ENCODE measurements at regions not wholly inside any gene's neighbourhood (a gene's known extent, or its start where the extent isn't known, plus 50 kb on each side); places are given as distances from the start of the nearest gene placed in this dataset.

GRCh38 chr3:160065282-160065681 is 76.6 kb downstream of the IL12A start:
- ATAC-seq = no peak
- WGBS = 73% methylated on average over 4 of the region's 4 CpGs
- no peaks in the 10 kb centered on the region for H3K9me3 ChIP-seq (ENCODE audit: control insufficient read depth, low read length)
- no peaks in the 10 kb centered on the region for H3K27me3 ChIP-seq (ENCODE audit: control insufficient read depth, insufficient read depth)
- no peak overlapping the region for H3K4me3 ChIP-seq (ENCODE audit: low read length)
- intact Hi-C loops (cut with DNase I) = no loop called here
- no peaks in the 10 kb centered on the region for H3K4me1 ChIP-seq (ENCODE audit: control insufficient read depth, insufficient read depth, low read length)
- no peak overlapping the region for H3K27ac ChIP-seq (ENCODE audit: low read length)
- no peak for DNase-seq

GRCh38 chr3:160065786-160066185 is 77.2 kb downstream of the IL12A start:
- Histone ChIP-seq H3K27ac (ENCODE audit: low read length) (no peak overlapping the region), H3K27me3 (ENCODE audit: control insufficient read depth, insufficient read depth) (no peaks in the 10 kb centered on the region), H3K4me1 (ENCODE audit: control insufficient read depth, insufficient read depth, low read length) (no peaks in the 10 kb centered on the region), H3K4me3 (ENCODE audit: low read length) (no peak overlapping the region), H3K9me3 (ENCODE audit: control insufficient read depth, low read length) (no peaks in the 10 kb centered on the region)
- ATAC-seq = no peak
- 90% methylated on average over 3 of the region's 4 CpGs for WGBS
- intact Hi-C loops (cut with DNase I) = no loop called here
- DNase-seq = no peak

DNA sequence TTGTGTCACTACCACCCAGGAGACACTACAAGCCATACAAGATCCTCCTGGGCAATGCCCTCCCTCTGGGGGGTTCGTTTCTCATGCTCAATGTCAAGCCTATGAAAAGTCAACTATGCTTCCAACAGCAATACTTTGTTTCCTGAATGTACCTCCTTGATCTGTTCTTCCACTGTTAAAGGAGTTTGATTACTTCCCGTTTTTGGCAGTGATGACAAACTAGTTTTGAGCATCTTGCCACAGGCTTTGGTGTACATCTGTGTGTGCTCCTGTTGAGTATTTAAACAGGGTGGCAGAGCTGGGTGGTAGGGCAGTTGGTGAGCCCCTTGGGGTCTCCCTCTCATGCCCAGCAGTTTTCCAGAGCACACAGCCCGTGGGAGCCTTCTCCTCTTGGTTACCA is 81.4 kb downstream of the IL12A start:
- H3K27me3 ChIP-seq (ENCODE audit: control insufficient read depth, insufficient read depth) = no peaks in the 10 kb centered on the region
- no peak overlapping the region for H3K27ac ChIP-seq (ENCODE audit: low read length)
- ATAC-seq = no peak
- no peaks in the 10 kb centered on the region for H3K4me1 ChIP-seq (ENCODE audit: control insufficient read depth, insufficient read depth, low read length)
- WGBS = 48% methylated on average over 3 of the region's 3 CpGs
- H3K9me3 ChIP-seq (ENCODE audit: control insufficient read depth, low read length) = no peaks in the 10 kb centered on the region
- H3K4me3 ChIP-seq (ENCODE audit: low read length) = no peak overlapping the region
- no peak for DNase-seq
- intact Hi-C loops (cut with DNase I) = no loop called here

DNA sequence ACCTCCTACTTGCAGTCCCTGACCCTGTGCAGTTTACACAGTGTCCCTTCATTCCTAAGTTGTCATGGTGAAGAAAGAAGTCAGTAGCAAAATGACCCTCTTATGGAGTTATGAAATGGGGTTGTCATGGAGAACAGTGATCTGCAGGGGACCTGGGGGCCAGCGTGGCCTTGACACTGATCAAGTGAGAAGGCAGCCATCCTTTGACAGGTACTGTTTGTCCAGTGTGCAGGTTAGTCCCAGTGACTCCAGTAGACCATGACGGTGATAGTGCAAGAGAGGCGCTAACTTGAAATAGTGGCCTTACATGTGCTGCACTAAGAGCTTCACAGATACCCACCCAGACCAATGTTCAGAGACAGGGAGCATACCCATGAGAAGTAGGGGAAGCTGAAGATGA is 87.9 kb downstream of the IL12A start:
- Histone ChIP-seq H3K4me1 (ENCODE audit: control insufficient read depth, insufficient read depth, low read length) (no peaks in the 10 kb centered on the region), H3K4me3 (ENCODE audit: low read length) (no peak overlapping the region), H3K9me3 (ENCODE audit: control insufficient read depth, low read length) (no peaks in the 10 kb centered on the region), H3K27me3 (ENCODE audit: control insufficient read depth, insufficient read depth) (no peaks in the 10 kb centered on the region), H3K27ac (ENCODE audit: low read length) (no peak overlapping the region)
- 92% methylated on average over 3 of the region's 3 CpGs for WGBS
- DNase-seq (no peak), ATAC-seq (no peak)
- intact Hi-C loops (cut with DNase I) = no loop called here

DNA sequence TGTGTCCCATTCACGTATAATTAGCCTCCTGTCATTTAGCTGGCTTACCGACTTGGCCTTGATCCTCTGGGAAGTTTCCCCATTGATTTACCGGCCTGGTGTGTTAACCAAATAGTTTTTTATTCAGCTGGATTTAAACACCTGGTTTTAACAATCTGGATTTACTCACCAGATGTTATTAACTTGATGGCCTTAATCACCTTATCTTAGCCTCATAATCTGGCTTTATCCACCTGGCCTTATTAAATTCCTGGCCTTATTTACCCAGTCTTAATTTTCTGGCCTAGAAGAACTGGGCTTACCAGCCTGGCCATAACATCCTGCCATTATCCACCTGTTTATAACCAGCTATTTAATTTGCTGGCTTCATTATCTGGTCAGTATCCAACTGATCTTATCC is 89.9 kb downstream of the IL12A start:
- Histone ChIP-seq H3K4me1 (ENCODE audit: control insufficient read depth, insufficient read depth, low read length) (no peaks in the 10 kb centered on the region), H3K9me3 (ENCODE audit: control insufficient read depth, low read length) (no peaks in the 10 kb centered on the region), H3K27me3 (ENCODE audit: control insufficient read depth, insufficient read depth) (no peaks in the 10 kb centered on the region), H3K27ac (ENCODE audit: low read length) (no peak overlapping the region), H3K4me3 (ENCODE audit: low read length) (no peak overlapping the region)
- intact Hi-C loops (cut with DNase I) = no loop called here
- DNase-seq (no peak), ATAC-seq (no peak)
- WGBS = 88% methylated on average over 3 of the region's 3 CpGs

GRCh38 chr3:160081958-160082533 is 93.4 kb downstream of the IL12A start:
- Histone ChIP-seq H3K27ac (ENCODE audit: low read length) (no peak overlapping the region), H3K4me1 (ENCODE audit: control insufficient read depth, insufficient read depth, low read length) (no peaks in the 10 kb centered on the region), H3K9me3 (ENCODE audit: control insufficient read depth, low read length) (no peaks in the 10 kb centered on the region), H3K4me3 (ENCODE audit: low read length) (no peak overlapping the region), H3K27me3 (ENCODE audit: control insufficient read depth, insufficient read depth) (no peaks in the 10 kb centered on the region)
- 91% methylated on average over 2 of the region's 2 CpGs for WGBS
- intact Hi-C loops (cut with DNase I) = no loop called here
- ATAC-seq (no peak), DNase-seq (no peak)

DNA sequence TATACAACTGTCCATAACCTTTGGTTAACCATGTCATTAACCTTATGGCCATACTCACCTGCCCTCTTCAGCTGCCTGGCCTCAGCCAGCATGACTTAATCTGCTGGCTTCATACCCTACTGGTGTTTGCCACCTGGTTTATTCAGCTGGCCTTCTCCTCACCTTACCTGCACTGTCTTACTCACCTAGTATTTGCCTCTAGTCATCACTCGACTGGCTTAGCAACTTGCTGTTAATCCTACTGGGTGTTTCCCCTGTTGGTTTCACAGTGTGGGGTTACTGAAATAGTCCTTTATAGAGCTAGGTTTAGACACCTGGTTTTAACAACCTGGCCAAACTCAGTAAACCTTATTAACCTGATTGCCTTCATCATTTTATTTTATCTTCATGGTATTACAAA is 96.4 kb downstream of the IL12A start:
- no peak overlapping the region for H3K4me3 ChIP-seq (ENCODE audit: low read length)
- H3K4me1 ChIP-seq (ENCODE audit: control insufficient read depth, insufficient read depth, low read length) = no peaks in the 10 kb centered on the region
- no peak for ATAC-seq
- no peaks in the 10 kb centered on the region for H3K9me3 ChIP-seq (ENCODE audit: control insufficient read depth, low read length)
- intact Hi-C loops (cut with DNase I) = no loop called here
- H3K27ac ChIP-seq (ENCODE audit: low read length) = no peak overlapping the region
- DNase-seq = no peak
- 87% methylated on average over 1 of the region's 1 CpG for WGBS
- no peaks in the 10 kb centered on the region for H3K27me3 ChIP-seq (ENCODE audit: control insufficient read depth, insufficient read depth)

- WGBS = 92% methylated on average over 3 of the region's 3 CpGs
- Histone ChIP-seq H3K4me3 (ENCODE audit: low read length) (no peak overlapping the region), H3K27ac (ENCODE audit: low read length) (no peak overlapping the region), H3K27me3 (ENCODE audit: control insufficient read depth, insufficient read depth) (no peaks in the 10 kb centered on the region), H3K9me3 (ENCODE audit: control insufficient read depth, low read length) (no peaks in the 10 kb centered on the region), H3K4me1 (ENCODE audit: control insufficient read depth, insufficient read depth, low read length) (no peaks in the 10 kb centered on the region)
- ATAC-seq = no peak
- intact Hi-C loops (cut with DNase I) = no loop called here
- DNase-seq = no peak
Observed at GRCh38 chr3:160088492-160089137, 100.0 kb downstream of the IL12A start.

DNA sequence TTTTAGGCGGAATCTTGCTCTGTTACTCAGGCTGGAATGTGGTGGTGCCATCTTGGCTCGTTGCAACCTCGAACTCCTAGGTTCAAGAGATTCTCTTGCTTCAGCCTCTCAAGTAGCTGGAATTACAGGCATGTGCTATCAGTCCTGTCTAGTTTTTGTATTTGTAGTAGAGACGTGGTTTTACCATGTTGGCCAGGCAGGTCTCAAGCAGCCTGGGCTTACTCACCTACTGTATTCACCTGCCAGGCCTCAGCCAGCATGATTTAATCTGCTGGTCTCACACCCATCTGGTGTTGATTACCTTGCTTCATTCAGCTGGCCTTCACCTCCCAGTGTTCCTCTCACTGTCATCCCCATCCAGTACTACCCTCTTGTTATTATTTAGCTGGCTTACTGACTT is 102.0 kb downstream of the IL12A start:
- intact Hi-C loops (cut with DNase I) = no loop called here
- ATAC-seq (no peak), DNase-seq (no peak)
- 94% methylated on average over 4 of the region's 4 CpGs for WGBS
- Histone ChIP-seq H3K4me1 (ENCODE audit: control insufficient read depth, insufficient read depth, low read length) (no peaks in the 10 kb centered on the region), H3K27me3 (ENCODE audit: control insufficient read depth, insufficient read depth) (no peaks in the 10 kb centered on the region), H3K27ac (ENCODE audit: low read length) (no peak overlapping the region), H3K4me3 (ENCODE audit: low read length) (no peak overlapping the region), H3K9me3 (ENCODE audit: control insufficient read depth, low read length) (no peaks in the 10 kb centered on the region)

DNA sequence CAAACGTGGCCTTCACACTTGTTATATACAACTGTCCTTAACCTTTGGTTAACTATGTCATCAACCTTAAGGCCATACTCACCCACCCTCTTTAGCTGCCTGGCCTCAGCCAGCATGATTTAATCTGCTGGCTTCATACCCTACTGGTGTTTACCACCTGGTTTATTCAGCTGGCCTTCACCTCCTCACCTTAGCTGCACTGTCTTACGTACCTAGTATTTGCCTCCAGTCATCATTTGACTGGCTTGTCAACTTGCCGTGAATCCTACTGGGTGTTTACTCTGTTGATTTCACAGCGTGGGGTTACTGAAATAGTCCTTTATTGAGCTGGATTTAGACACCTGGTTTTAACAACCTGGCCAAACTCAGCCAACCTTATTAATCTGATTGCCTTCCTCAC is 102.8 kb downstream of the IL12A start:
- 92% methylated on average over 4 of the region's 4 CpGs for WGBS
- intact Hi-C loops (cut with DNase I) = no loop called here
- H3K4me1 ChIP-seq (ENCODE audit: control insufficient read depth, insufficient read depth, low read length) = no peaks in the 10 kb centered on the region
- no peaks in the 10 kb centered on the region for H3K27me3 ChIP-seq (ENCODE audit: control insufficient read depth, insufficient read depth)
- ATAC-seq (no peak), DNase-seq (no peak)
- H3K9me3 ChIP-seq (ENCODE audit: control insufficient read depth, low read length) = no peaks in the 10 kb centered on the region
- H3K4me3 ChIP-seq (ENCODE audit: low read length) = no peak overlapping the region
- no peak overlapping the region for H3K27ac ChIP-seq (ENCODE audit: low read length)

GRCh38 chr3:160092760-160093159 is 104.1 kb downstream of the IL12A start:
- Histone ChIP-seq H3K9me3 (ENCODE audit: control insufficient read depth, low read length) (no peaks in the 10 kb centered on the region), H3K27ac (ENCODE audit: low read length) (no peak overlapping the region), H3K4me1 (ENCODE audit: control insufficient read depth, insufficient read depth, low read length) (no peaks in the 10 kb centered on the region), H3K4me3 (ENCODE audit: low read length) (no peak overlapping the region), H3K27me3 (ENCODE audit: control insufficient read depth, insufficient read depth) (no peaks in the 10 kb centered on the region)
- no peak for DNase-seq
- ATAC-seq = no peak
- intact Hi-C loops (cut with DNase I) = no loop called here
- 96% methylated on average over 4 of the region's 4 CpGs for WGBS

DNA sequence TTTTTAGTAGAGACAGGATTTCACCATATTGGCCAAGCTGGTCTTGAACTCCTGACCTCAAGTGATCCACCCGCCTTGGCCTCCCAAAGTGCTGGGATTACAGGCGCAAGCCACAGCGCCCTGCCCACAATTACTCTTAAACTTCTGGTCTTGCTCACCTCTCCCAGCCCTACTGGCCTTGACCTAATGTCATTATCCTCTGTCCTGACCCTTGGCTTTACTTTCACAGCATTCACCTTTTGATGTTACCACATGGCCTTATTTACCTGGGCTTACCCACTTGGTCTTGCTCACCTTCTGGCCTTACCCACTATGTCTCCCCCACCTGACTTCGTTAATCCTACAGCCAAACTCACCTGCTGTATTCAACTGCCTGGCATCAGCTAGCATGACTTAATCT is 105.9 kb downstream of the IL12A start:
- no peak for DNase-seq
- Histone ChIP-seq H3K27ac (ENCODE audit: low read length) (no peak overlapping the region), H3K4me3 (ENCODE audit: low read length) (no peak overlapping the region), H3K27me3 (ENCODE audit: control insufficient read depth, insufficient read depth) (no peaks in the 10 kb centered on the region), H3K4me1 (ENCODE audit: control insufficient read depth, insufficient read depth, low read length) (no peaks in the 10 kb centered on the region), H3K9me3 (ENCODE audit: control insufficient read depth, low read length) (no peaks in the 10 kb centered on the region)
- ATAC-seq = no peak
- 92% methylated on average over 4 of the region's 4 CpGs for WGBS
- intact Hi-C loops (cut with DNase I) = no loop called here

All from right cardiac atrium (tissue), 5 donors.